22Rv1 (cell line): ENCODE measurements at regions not wholly inside any gene's neighbourhood (a gene's known extent, or its start where the extent isn't known, plus 50 kb on each side); places are given as distances from the start of the nearest gene placed in this dataset.

Source experiments
- H3K27ac ChIP-seq: fragments of 450-650 bp; 2 replicates; pipeline ENCODE4 v1.5.1; 2017
- ZFX ChIP-seq: fragments of 450-650 bp; IDR thresholded peaks from 2 replicates; pipeline ENCODE4 v1.6.1; 2017; ENCODE audit warnings: antibody characterized with exemption, borderline replicate concordance
- TF ChIP-seq, protein P1 (sequence below): fragments of 450-650 bp; IDR thresholded peaks from 2 replicates; pipeline ENCODE4 v1.5.1; 2017; ENCODE audit warnings: mild to moderate bottlenecking

DNA sequence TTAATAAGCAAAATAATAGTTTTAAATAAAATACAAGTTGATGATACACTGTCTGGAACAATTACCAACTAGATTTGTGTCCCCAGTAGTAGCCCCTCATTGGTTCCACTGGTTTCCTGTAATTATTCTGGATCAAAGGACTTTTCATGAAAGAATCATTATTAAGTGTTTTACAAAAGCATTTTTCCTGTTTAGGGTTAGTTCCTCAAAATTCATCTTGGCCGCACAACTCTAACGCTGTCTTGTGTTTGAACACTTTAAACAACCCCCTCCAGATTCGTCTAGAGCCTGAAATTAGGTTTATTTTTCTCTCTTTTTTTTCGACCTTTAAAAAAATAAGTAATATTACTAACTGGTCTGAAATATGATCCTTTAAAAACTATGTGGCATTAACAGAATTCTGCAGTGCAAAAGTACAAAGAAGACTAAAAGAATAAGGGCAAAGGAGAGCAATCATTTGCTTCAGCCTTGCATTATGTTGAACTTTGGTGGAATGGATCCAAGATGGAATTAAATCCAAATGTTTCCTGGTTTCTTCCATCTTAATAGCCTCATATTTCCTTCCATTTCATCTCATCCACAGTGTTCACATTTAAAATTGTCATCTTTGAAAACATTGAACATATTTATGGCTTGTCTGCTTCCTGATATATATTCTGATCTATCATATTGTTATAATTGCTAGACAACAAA lies 678.4 kb downstream of the IRS1 start:
- peak overlapping the region; percentile 83; the same call in 1 of the 2 replicates for H3K27ac ChIP-seq
- no peak for TF ChIP-seq ZFX
- TF ChIP-seq, protein P1, sequence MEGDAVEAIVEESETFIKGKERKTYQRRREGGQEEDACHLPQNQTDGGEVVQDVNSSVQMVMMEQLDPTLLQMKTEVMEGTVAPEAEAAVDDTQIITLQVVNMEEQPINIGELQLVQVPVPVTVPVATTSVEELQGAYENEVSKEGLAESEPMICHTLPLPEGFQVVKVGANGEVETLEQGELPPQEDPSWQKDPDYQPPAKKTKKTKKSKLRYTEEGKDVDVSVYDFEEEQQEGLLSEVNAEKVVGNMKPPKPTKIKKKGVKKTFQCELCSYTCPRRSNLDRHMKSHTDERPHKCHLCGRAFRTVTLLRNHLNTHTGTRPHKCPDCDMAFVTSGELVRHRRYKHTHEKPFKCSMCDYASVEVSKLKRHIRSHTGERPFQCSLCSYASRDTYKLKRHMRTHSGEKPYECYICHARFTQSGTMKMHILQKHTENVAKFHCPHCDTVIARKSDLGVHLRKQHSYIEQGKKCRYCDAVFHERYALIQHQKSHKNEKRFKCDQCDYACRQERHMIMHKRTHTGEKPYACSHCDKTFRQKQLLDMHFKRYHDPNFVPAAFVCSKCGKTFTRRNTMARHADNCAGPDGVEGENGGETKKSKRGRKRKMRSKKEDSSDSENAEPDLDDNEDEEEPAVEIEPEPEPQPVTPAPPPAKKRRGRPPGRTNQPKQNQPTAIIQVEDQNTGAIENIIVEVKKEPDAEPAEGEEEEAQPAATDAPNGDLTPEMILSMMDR, result no peak

DNA sequence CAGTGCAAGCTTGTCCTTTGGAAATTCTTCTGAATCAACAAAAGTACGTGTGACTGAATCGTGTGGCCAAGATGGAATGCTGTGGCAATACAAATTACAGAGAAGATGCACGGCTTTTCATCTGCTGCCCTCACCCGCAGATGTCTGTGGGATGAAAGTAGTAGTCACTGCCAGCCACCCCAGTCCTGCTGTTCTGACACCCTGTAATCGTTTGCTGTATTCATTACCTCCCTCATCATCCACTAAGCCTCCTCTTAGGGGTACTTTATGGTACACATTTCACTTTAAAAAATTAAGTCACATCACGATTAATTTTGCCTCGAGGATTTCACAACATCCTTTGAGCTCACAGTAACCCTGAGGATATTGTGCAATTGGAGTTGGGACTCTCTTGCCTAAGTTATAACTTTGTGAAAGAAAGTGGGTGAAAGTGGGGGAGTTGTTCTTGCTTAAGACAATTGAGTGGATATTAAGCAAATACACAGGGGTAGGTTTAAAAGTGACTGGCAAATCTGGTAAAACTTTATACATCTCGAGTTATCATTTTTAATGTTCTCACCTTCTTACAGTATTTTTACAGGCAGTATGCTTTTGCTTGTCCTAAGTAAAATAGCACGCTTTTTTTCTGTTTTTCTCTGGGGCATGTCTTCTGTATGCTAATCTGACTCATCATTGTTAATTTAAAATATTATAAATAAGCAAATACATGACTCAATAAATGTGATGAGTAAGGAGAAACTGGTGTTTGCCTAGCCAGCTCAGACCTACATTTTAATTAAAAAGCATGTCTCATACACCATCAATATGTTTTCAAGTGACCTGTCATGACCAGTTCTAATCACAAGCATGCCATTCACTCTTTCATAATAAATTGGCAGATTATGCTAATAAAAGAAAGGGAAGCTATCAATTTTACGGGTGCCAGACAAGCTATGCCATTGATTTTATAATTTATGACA lies 680.9 kb downstream of the IRS1 start:
- H3K27ac ChIP-seq, result peak overlapping the region; percentile 83
- TF ChIP-seq, protein P1, result no peak
- TF ChIP-seq ZFX, result no peak

DNA sequence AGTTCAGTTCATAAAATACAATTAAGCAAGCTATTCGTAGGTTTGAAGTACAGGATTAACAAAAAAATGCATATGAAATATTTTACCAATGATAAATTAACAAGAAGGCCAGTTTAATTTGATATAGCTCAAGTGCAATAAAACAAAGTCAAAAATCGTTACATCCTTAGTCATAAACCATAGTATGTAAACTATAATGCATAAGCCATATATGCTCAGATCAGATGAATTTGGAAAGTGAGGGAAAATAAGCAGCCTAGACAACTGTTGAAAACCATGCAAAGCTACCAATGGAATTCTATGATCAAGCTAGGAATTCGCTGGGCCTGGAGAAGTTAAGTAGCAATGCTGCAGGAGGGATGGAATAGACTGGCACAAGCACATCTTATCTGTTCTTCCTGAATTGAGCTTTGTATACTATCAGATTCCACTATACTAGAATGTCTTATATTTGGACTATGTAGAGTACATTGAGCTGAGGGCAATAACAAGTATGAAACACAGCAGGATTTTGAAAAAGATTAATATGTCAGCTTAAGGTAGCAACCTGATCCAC lies 682.0 kb downstream of the IRS1 start:
- H3K27ac ChIP-seq, result peak overlapping the region; percentile 83
- no peak for TF ChIP-seq ZFX
- TF ChIP-seq, protein P1, result no peak

DNA sequence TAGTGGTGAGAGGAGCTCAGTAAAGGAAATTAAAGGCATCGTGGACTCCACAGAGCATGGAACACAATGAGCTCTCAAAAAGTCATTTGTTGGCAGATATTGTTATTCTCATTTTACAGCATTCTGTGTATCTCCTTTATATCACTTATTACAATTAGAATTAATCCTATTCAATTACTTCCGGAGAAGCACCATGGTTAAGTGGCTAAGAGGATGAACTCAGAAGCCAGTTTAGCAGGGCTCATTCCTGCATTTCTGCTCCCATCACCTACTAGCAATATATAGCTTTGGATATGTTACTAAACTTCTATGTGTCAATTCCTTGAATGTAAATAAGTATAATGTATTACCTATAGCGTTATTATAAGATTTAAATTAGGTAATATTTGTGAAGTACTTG lies 683.3 kb downstream of the IRS1 start:
- H3K27ac ChIP-seq, result peak overlapping the region; percentile 83
- TF ChIP-seq ZFX, result no peak
- TF ChIP-seq, protein P1, result no peak

DNA sequence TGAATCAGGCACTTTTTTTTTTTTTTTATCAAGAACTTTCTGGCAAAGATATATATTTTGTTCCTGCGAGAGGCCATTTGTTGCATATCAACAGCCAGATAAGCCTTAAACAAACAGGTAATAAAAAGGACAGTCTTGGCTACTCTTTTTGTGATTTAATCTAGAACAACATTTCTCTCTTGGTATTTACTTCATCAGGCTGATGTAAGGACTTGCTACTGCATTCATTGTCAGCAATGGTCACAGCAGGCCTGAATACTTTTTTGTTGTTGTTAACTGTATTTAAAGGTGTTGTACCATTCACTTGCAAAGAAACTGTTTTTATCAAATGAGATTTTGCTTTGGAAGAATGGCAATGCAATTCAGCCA lies 683.8 kb downstream of the IRS1 start:
- H3K27ac ChIP-seq, result peak overlapping the region; percentile 83
- TF ChIP-seq ZFX, result no peak
- TF ChIP-seq, protein P1, result no peak

DNA sequence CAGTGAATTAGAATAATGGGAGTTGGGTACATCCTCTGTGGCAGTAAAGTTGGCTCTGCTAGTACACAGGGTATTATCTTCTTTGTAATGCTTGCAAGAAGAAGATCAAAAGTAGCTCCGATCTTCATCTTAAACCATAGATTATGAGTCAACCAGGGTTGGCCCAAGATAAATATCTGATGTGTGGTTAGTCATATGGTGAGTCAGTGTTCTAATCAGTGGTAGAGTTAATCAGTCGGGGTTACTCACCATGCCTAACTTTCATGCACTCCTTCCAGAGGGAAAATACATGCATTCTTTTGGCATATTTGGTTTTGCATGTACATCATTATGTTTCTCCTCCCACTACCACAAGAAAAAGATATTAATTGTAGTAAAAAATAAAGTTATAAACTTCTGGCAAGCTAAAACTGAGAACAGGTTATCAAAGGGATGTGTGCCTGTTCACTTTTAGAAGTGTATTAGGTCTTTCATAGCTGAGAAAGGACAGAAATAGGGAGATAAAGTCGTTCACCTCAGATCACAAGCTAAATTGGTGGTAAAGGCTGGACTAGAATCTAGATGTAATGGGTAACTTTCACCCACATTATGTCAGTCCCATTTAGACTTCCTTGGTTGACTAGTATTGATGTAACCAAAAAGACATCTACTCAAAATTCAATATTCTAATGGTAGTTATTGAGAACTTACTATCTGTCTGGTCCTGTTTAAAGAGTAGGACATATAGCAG lies 684.4 kb downstream of the IRS1 start:
- H3K27ac ChIP-seq, result peak overlapping the region; percentile 83

More for the DNA sequence above, 684.4 kb downstream of the IRS1 start:
- TF ChIP-seq, protein P1, result no peak
- TF ChIP-seq ZFX, result no peak
